ENCODE measurements at regions not wholly inside any gene's neighbourhood (a gene's known extent, or its start where the extent isn't known, plus 50 kb on each side); places are given as distances from the start of the nearest gene placed in this dataset.

GRCh38 chr5:120014535-120014934 is 385.2 kb downstream of the FAM170A start:
- TF ChIP-seq, protein P1, sequence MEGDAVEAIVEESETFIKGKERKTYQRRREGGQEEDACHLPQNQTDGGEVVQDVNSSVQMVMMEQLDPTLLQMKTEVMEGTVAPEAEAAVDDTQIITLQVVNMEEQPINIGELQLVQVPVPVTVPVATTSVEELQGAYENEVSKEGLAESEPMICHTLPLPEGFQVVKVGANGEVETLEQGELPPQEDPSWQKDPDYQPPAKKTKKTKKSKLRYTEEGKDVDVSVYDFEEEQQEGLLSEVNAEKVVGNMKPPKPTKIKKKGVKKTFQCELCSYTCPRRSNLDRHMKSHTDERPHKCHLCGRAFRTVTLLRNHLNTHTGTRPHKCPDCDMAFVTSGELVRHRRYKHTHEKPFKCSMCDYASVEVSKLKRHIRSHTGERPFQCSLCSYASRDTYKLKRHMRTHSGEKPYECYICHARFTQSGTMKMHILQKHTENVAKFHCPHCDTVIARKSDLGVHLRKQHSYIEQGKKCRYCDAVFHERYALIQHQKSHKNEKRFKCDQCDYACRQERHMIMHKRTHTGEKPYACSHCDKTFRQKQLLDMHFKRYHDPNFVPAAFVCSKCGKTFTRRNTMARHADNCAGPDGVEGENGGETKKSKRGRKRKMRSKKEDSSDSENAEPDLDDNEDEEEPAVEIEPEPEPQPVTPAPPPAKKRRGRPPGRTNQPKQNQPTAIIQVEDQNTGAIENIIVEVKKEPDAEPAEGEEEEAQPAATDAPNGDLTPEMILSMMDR (IDR thresholded peaks at IDR 0.05), result no peak
- TF ChIP-seq POLR2A (IDR thresholded peaks at IDR 0.05), result no peak
